H1 (cell line): ENCODE measurements at regions not wholly inside any gene's neighbourhood (a gene's known extent, or its start where the extent isn't known, plus 50 kb on each side); places are given as distances from the start of the nearest gene placed in this dataset.

Source experiments
- CTCF ChIA-PET: fragments of 300-600 bp; sonication (Branson Sonifier 250); formaldehyde crosslinking; loops from one replicate; lab custom pipeline; 2021; ENCODE audit not compliant: partially characterized antibody; lab: Charles Lee
- POLR2A ChIA-PET: fragments of 300-600 bp; sonication (Branson Sonifier 250); formaldehyde crosslinking; loops from one replicate; lab custom pipeline; 2021; ENCODE audit warnings: inconsistent platforms; ENCODE audit not compliant: partially characterized antibody; lab: Charles Lee
- DNase-seq, 2 experiments: peaks; one replicate each; pipeline versions ENCODE4 v3.0.0 to v3.0.0-alpha.2; 2010 to 2022; ENCODE audit warnings: low spot score in 2 of 2, low read depth in 1 of 2, mixed read lengths in 1 of 2
- FAIRE-seq: peaks from 2 replicates; lab custom pipeline; 2011; peaks lifted over from hg19 to GRCh38; lab: Jason Lieb, UNC
- H2AFZ ChIP-seq: 2 replicates; pipeline ENCODE4 v1.8.1; 2012; ENCODE audit warnings: low read length, inconsistent platforms
- H2AK5ac ChIP-seq: 2 replicates; pipeline ENCODE4 v1.6.1; 2013; ENCODE audit warnings: low read depth, low read length
- H2BK120ac ChIP-seq: replicated peaks from 2 replicates; pipeline ENCODE3; 2013; ENCODE audit warnings: low read depth, low read length, inconsistent platforms
- H2BK12ac ChIP-seq: 2 replicates; pipeline ENCODE4 v1.6.1; 2013; ENCODE audit warnings: low read depth, low read length
- H2BK15ac ChIP-seq: 2 replicates; pipeline ENCODE4 v1.6.1; 2013; ENCODE audit warnings: low read length
- H2BK20ac ChIP-seq: 2 replicates; pipeline ENCODE4 v1.6.1; 2013; ENCODE audit warnings: low read length
- H2BK5ac ChIP-seq: 2 replicates; pipeline ENCODE4 v1.6.1; 2013; ENCODE audit warnings: low read depth, low read length
- H3K14ac ChIP-seq: 2 replicates; pipeline ENCODE4 v1.6.1; 2013; ENCODE audit warnings: inconsistent platforms; ENCODE audit not compliant: insufficient read length
- H3K18ac ChIP-seq: 2 replicates; pipeline ENCODE4 v1.6.1; 2013; ENCODE audit warnings: low read length; ENCODE audit errors: extremely low read depth
- H3K23ac ChIP-seq: 2 replicates; pipeline ENCODE4 v1.6.1; 2013; ENCODE audit warnings: inconsistent platforms; ENCODE audit not compliant: insufficient read length
- H3K23me2 ChIP-seq: 2 replicates; pipeline ENCODE4 v1.6.1; 2013; ENCODE audit warnings: low read depth, low read length
- H3K27ac ChIP-seq: 2 replicates; pipeline ENCODE4 v1.6.1; 2011; ENCODE audit warnings: low read depth, low read length, inconsistent platforms
- H3K27me3 ChIP-seq, 4 experiments: replicated peaks in 1 of 4; 1 replicate in 1 of 4; 2 replicates in 3 of 4; pipeline versions ENCODE4 v1.6.1 to v1.8.1; 2011 to 2013; ENCODE audit warnings: low read length in 3 of 4, mild to moderate bottlenecking in 3 of 4, inconsistent platforms in 2 of 4, mixed read lengths in 2 of 4, moderate library complexity in 1 of 4; ENCODE audit not compliant: control insufficient read depth in 3 of 4, insufficient read depth in 3 of 4; ENCODE audit errors: extremely low read depth in 1 of 4
- H3K36me3 ChIP-seq, 4 experiments: 2 replicates each; pipeline versions ENCODE4 v1.6.1 to v1.8.1; 2011 to 2013; ENCODE audit warnings: mild to moderate bottlenecking in 4 of 4, low read length in 3 of 4, moderate library complexity in 2 of 4, control low read depth in 1 of 4, inconsistent platforms in 1 of 4; ENCODE audit not compliant: insufficient read depth in 4 of 4, control insufficient read depth in 2 of 4
- H3K4ac ChIP-seq: replicated peaks from 2 replicates; pipeline ENCODE3; 2013; ENCODE audit warnings: low read length, low read depth, mixed read lengths, inconsistent platforms; ENCODE audit not compliant: insufficient read length
- H3K4me1 ChIP-seq, 4 experiments: replicated peaks in 1 of 4; 1 replicate in 1 of 4; 2 replicates in 3 of 4; pipeline versions ENCODE4 v1.6.1 to v1.8.1; 2011 to 2013; ENCODE audit warnings: low read length in 3 of 4, inconsistent platforms in 2 of 4, mixed read lengths in 1 of 4; ENCODE audit not compliant: insufficient read depth in 4 of 4, control insufficient read depth in 3 of 4
- H3K4me2 ChIP-seq, 2 experiments: 2 replicates each; pipeline versions ENCODE4 v1.6.1 to v1.8.1; 2011 to 2013; ENCODE audit warnings: low read depth in 2 of 2, low read length in 2 of 2, control low read depth in 1 of 2, inconsistent platforms in 1 of 2, mild to moderate bottlenecking in 1 of 2; ENCODE audit not compliant: insufficient read depth in 1 of 2
- H3K4me3 ChIP-seq, 4 experiments: fragments of 200-600, 300-600 bp in 1 of 4; sonication (generic), shearing (Covaris generic), sonication (Bioruptor Twin) in 1 of 4; 2 replicates each; pipeline versions ENCODE4 v1.5.1 to v1.8.1; 2011 to 2016; ENCODE audit warnings: low read length in 4 of 4, low read depth in 3 of 4, control low read depth in 2 of 4, inconsistent platforms in 2 of 4, mild to moderate bottlenecking in 2 of 4, mixed read lengths in 1 of 4, moderate library complexity in 1 of 4; ENCODE audit not compliant: insufficient read depth in 2 of 4; ENCODE audit errors: extremely low read depth in 1 of 4
- H3K56ac ChIP-seq: replicated peaks from 2 replicates; pipeline ENCODE3; 2013; ENCODE audit warnings: low read depth, mild to moderate bottlenecking, mixed read lengths, low read length, inconsistent platforms; ENCODE audit not compliant: insufficient read length
- H3K79me1 ChIP-seq: 2 replicates; pipeline ENCODE4 v1.6.1; 2013; ENCODE audit warnings: low read depth, low read length, control low read depth
- H3K79me2 ChIP-seq, 2 experiments: 2 replicates each; pipeline versions ENCODE4 v1.6.1 to v1.8.1; 2012 to 2013; ENCODE audit warnings: low read length in 2 of 2, mild to moderate bottlenecking in 2 of 2, inconsistent platforms in 1 of 2; ENCODE audit not compliant: insufficient read depth in 2 of 2, control insufficient read depth in 1 of 2
- H3K9ac ChIP-seq, 4 experiments: replicated peaks in 1 of 4; 1 replicate in 1 of 4; 2 replicates in 3 of 4; pipeline versions ENCODE4 v1.6.1 to v1.8.1; 2011 to 2013; ENCODE audit warnings: low read depth in 3 of 4, low read length in 3 of 4, control low read depth in 2 of 4, mild to moderate bottlenecking in 2 of 4, moderate library complexity in 2 of 4, inconsistent platforms in 1 of 4; ENCODE audit errors: extremely low read depth in 1 of 4
- H3K9me3 ChIP-seq, 2 experiments: 2 replicates each; pipeline versions ENCODE4 v1.6.1 to v1.8.1; 2012 to 2013; ENCODE audit warnings: mild to moderate bottlenecking in 2 of 2, moderate library complexity in 2 of 2, control low read depth in 1 of 2, inconsistent platforms in 1 of 2, low read depth in 1 of 2, low read length in 1 of 2, mixed read lengths in 1 of 2; ENCODE audit not compliant: insufficient read depth in 2 of 2
- H4K20me1 ChIP-seq, 2 experiments: replicated peaks in 1 of 2; 2 replicates each; pipeline versions ENCODE3 to v1.8.1; 2011 to 2013; ENCODE audit warnings: inconsistent platforms in 2 of 2, low read length in 2 of 2, mild to moderate bottlenecking in 1 of 2; ENCODE audit not compliant: insufficient read depth in 2 of 2, control insufficient read depth in 1 of 2
- H4K5ac ChIP-seq: 2 replicates; pipeline ENCODE4 v1.6.1; 2013; ENCODE audit warnings: low read length, low read depth, mixed read lengths, inconsistent platforms; ENCODE audit not compliant: insufficient read length
- H4K8ac ChIP-seq: 2 replicates; pipeline ENCODE4 v1.8.0; 2013; ENCODE audit warnings: mild to moderate bottlenecking, moderate library complexity, low read length, inconsistent platforms; ENCODE audit not compliant: insufficient read depth; ENCODE audit errors: extremely low read depth
- H4K91ac ChIP-seq: replicated peaks from 2 replicates; pipeline ENCODE3; 2013; ENCODE audit warnings: low read length, mixed read lengths, inconsistent platforms; ENCODE audit not compliant: insufficient read length
- BCL11A ChIP-seq, 2 experiments: IDR thresholded peaks; one replicate each; pipeline ENCODE4 v1.6.1; 2011; ENCODE audit warnings: low read depth in 2 of 2, low read length in 2 of 2, mild to moderate bottlenecking in 2 of 2
- BRCA1 ChIP-seq: IDR thresholded peaks from 2 replicates; pipeline ENCODE4 v1.6.1; 2012; ENCODE audit warnings: low read depth, low read length, improper control_type of control experiment
- CREB1 ChIP-seq: IDR thresholded peaks from 2 replicates; pipeline ENCODE4 v1.6.1; 2012; ENCODE audit warnings: inconsistent platforms
- FOSL1 ChIP-seq: IDR thresholded peaks from 2 replicates; pipeline ENCODE4 v1.6.1; 2011; ENCODE audit warnings: mild to moderate bottlenecking, low read depth, low read length, moderate library complexity; ENCODE audit not compliant: insufficient read depth
- SP2 ChIP-seq: IDR thresholded peaks from 2 replicates; pipeline ENCODE4 v1.6.1; 2012; ENCODE audit warnings: mild to moderate bottlenecking, low read length, inconsistent platforms
- SUZ12 ChIP-seq: fragments of 200-600 bp; sonication (generic); IDR thresholded peaks from 2 replicates; pipeline ENCODE4 v1.6.1; 2012; ENCODE audit warnings: mild to moderate bottlenecking, inconsistent platforms, low read length, moderate library complexity, mixed read lengths
- WGBS, 2 experiments: shearing (Covaris generic) in 1 of 2; methylation state at CpG; one replicate each; pipeline versions ENCODE4 v1.1.6 to v1.1.7; 2013 to 2015; ENCODE audit warnings: low lambda C conversion rate in 2 of 2, mixed read lengths in 2 of 2, inconsistent platforms in 1 of 2, low coverage in 1 of 2, missing lambda C conversion rate in 1 of 2; ENCODE audit not compliant: insufficient replicate concordance in 2 of 2, insufficient coverage in 1 of 2, insufficient read length in 1 of 2; ENCODE audit errors: extremely low coverage in 1 of 2, missing lambda C conversion rate in 1 of 2; 5-methylcytosine and 5-hydroxymethylcytosine counted together

GRCh38 chr13:81203783-81204182 is 862.9 kb upstream of the SPRY2 start:
- Histone ChIP-seq H3K4me3 (no peak overlapping the region), H4K20me1 (no peaks in the 10 kb centered on the region), H3K23me2 (no peaks in the 10 kb centered on the region), H2BK15ac (no peak overlapping the region), H3K18ac (no peak overlapping the region), H3K23ac (no peak overlapping the region), H3K4ac (no peak overlapping the region), H3K27ac (no peak overlapping the region), H3K4me2 (no peak overlapping the region), H2BK12ac (no peak overlapping the region), H3K79me2 (no peaks in the 10 kb centered on the region), H2AK5ac (no peak overlapping the region), H2BK5ac (no peak overlapping the region), H3K56ac (no peak overlapping the region), H4K5ac (no peak overlapping the region), H3K9ac (no peak overlapping the region), H2BK20ac (no peak overlapping the region), H2BK120ac (no peak overlapping the region), H3K36me3 (no peaks in the 10 kb centered on the region), H3K4me1 (no peaks in the 10 kb centered on the region), H3K79me1 (no peaks in the 10 kb centered on the region), H3K9me3 (no peaks in the 10 kb centered on the region), H2AFZ (no peak overlapping the region), H4K8ac (no peak overlapping the region), H4K91ac (no peak overlapping the region), H3K14ac (no peak overlapping the region), H3K27me3 (no peaks in the 10 kb centered on the region)
- TF ChIP-seq BRCA1 (no peak), FOSL1 (no peak), BCL11A (IDR thresholded peaks at IDR 0.05; ENCODE audit: low read depth in 2 of 2, low read length in 2 of 2) (no peak), SP2 (no peak), SUZ12 (no peak), CREB1 (no peak)
- DNase-seq (no peak), FAIRE-seq (no peak)
- WGBS, 2 experiments = 89% methylated on average over 1 of the region's 1 CpG; no CpG with 5 or more reads in 1 of the 2 experiments
- POLR2A ChIA-PET = no interaction called here
- CTCF ChIA-PET = interaction anchor here (0.5 to 0.6 kb wide), 2 partner anchors 42 to 301 kb away, joined by 3 read pairs; no protein-coding TSS in a partner anchor
